HFFc6 (cell line): ENCODE measurements at regions not wholly inside any gene's neighbourhood (a gene's known extent, or its start where the extent isn't known, plus 50 kb on each side); places are given as distances from the start of the nearest gene placed in this dataset.
A peak's percentile ranks its signal among the peaks of the same experiment; 100 is the strongest.

Experiments
- DNase-seq: peaks from one replicate; pipeline ENCODE4 v3.0.0-alpha.2; 2018
- H3K27ac Mint-ChIP-seq: 2 replicates; pipeline ENCODE4 v1.8.0; 2020; ENCODE audit warnings: mild to moderate bottlenecking, mixed read lengths
- H3K27me3 Mint-ChIP-seq: 2 replicates; pipeline ENCODE4 v1.8.0; 2021; ENCODE audit warnings: mild to moderate bottlenecking, moderate library complexity, mixed read lengths; ENCODE audit not compliant: insufficient read depth
- H3K36me3 Mint-ChIP-seq: 2 replicates; pipeline ENCODE4 v1.8.0; 2021; ENCODE audit warnings: low read depth, mixed read lengths
- H3K4me1 Mint-ChIP-seq: 2 replicates; pipeline ENCODE4 v1.8.0; 2020; ENCODE audit warnings: low read depth, mixed read lengths
- H3K4me3 Mint-ChIP-seq: 2 replicates; pipeline ENCODE4 v1.8.0; 2020; ENCODE audit warnings: mild to moderate bottlenecking, moderate library complexity, mixed read lengths
- H3K9me3 Mint-ChIP-seq: 2 replicates; pipeline ENCODE4 v1.8.0; 2020; ENCODE audit warnings: mild to moderate bottlenecking, mixed read lengths
- TF ChIP-seq, protein P1 (sequence below): fragments of 200-600 bp; sonication (generic); IDR thresholded peaks from 2 replicates; pipeline ENCODE4 v1.5.0; 2021; ENCODE audit warnings: antibody characterized with exemption, mild to moderate bottlenecking

GRCh38 chr7:41507686-41508268, 195.1 kb downstream of the INHBA start:
- H3K27me3 Mint-ChIP-seq: no peaks in the 10 kb centered on the region
- peak overlapping the region; percentile 51; the same call in 1 of the 2 replicates for H3K27ac Mint-ChIP-seq
- TF ChIP-seq, protein P1, sequence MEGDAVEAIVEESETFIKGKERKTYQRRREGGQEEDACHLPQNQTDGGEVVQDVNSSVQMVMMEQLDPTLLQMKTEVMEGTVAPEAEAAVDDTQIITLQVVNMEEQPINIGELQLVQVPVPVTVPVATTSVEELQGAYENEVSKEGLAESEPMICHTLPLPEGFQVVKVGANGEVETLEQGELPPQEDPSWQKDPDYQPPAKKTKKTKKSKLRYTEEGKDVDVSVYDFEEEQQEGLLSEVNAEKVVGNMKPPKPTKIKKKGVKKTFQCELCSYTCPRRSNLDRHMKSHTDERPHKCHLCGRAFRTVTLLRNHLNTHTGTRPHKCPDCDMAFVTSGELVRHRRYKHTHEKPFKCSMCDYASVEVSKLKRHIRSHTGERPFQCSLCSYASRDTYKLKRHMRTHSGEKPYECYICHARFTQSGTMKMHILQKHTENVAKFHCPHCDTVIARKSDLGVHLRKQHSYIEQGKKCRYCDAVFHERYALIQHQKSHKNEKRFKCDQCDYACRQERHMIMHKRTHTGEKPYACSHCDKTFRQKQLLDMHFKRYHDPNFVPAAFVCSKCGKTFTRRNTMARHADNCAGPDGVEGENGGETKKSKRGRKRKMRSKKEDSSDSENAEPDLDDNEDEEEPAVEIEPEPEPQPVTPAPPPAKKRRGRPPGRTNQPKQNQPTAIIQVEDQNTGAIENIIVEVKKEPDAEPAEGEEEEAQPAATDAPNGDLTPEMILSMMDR: no peak
- H3K36me3 Mint-ChIP-seq: peaks cover 4% of the 10 kb centered on the region; the same call in 1 of the 2 replicates
- H3K4me1 Mint-ChIP-seq: peaks cover 65% of the 10 kb centered on the region
- no peaks in the 10 kb centered on the region for H3K9me3 Mint-ChIP-seq
- no peak overlapping the region for H3K4me3 Mint-ChIP-seq
- no peak for DNase-seq

- H3K27ac Mint-ChIP-seq: no peak overlapping the region
- H3K4me1 Mint-ChIP-seq: peaks cover 44% of the 10 kb centered on the region
- H3K27me3 Mint-ChIP-seq: no peaks in the 10 kb centered on the region
- H3K4me3 Mint-ChIP-seq: no peak overlapping the region
- TF ChIP-seq, protein P1: no peak
- no peaks in the 10 kb centered on the region for H3K9me3 Mint-ChIP-seq
- H3K36me3 Mint-ChIP-seq: no peaks in the 10 kb centered on the region
- no peak for DNase-seq
Measured at GRCh38 chr7:41504214-41504980, 198.5 kb downstream of the INHBA start.

GRCh38 chr7:41503438-41503837, 199.5 kb downstream of the INHBA start:
- DNase-seq: peak; percentile 31
- TF ChIP-seq, protein P1: no peak
- peaks cover 34% of the 10 kb centered on the region for H3K4me1 Mint-ChIP-seq
- H3K36me3 Mint-ChIP-seq: no peaks in the 10 kb centered on the region
- H3K4me3 Mint-ChIP-seq: no peak overlapping the region
- H3K9me3 Mint-ChIP-seq: no peaks in the 10 kb centered on the region
- H3K27me3 Mint-ChIP-seq: no peaks in the 10 kb centered on the region
- H3K27ac Mint-ChIP-seq: no peak overlapping the region

- DNase-seq: no peak
- TF ChIP-seq, protein P1: no peak
- Mint-ChIP-seq H3K4me3 (no peak overlapping the region), H3K36me3 (no peaks in the 10 kb centered on the region), H3K27ac (no peak overlapping the region), H3K4me1 (peaks cover 25% of the 10 kb centered on the region), H3K9me3 (no peaks in the 10 kb centered on the region), H3K27me3 (no peaks in the 10 kb centered on the region)
Measured at GRCh38 chr7:41501466-41501865, 201.4 kb downstream of the INHBA start.

GRCh38 chr7:41501006-41501405, 201.9 kb downstream of the INHBA start:
- no peaks in the 10 kb centered on the region for H3K36me3 Mint-ChIP-seq
- H3K27ac Mint-ChIP-seq: no peak overlapping the region
- H3K27me3 Mint-ChIP-seq: no peaks in the 10 kb centered on the region
- TF ChIP-seq, protein P1: no peak
- no peaks in the 10 kb centered on the region for H3K9me3 Mint-ChIP-seq
- no peak for DNase-seq
- H3K4me1 Mint-ChIP-seq: peaks cover 25% of the 10 kb centered on the region
- no peak overlapping the region for H3K4me3 Mint-ChIP-seq
